Muscle layer of colon (tissue), 2 donors: ENCODE measurements at regions not wholly inside any gene's neighbourhood (a gene's known extent, or its start where the extent isn't known, plus 50 kb on each side); places are given as distances from the start of the nearest gene placed in this dataset.

Source experiments
- H3K27ac ChIP-seq: one replicate; pipeline ENCODE4 v1.7.0; 2013; ENCODE audit warnings: low read depth, mild to moderate bottlenecking, low read length, moderate library complexity
- H3K27me3 ChIP-seq, 2 donors: one replicate each; pipeline ENCODE4 v1.7.0; 2013; ENCODE audit warnings: low read length in 2 of 2, mild to moderate bottlenecking in 2 of 2; ENCODE audit not compliant: insufficient read depth in 2 of 2, control insufficient read depth in 1 of 2
- H3K36me3 ChIP-seq: one replicate; pipeline ENCODE4 v1.7.0; 2013; ENCODE audit warnings: mild to moderate bottlenecking, low read length; ENCODE audit not compliant: insufficient read depth
- H3K4me1 ChIP-seq: one replicate; pipeline ENCODE4 v1.7.0; 2013; ENCODE audit warnings: mild to moderate bottlenecking, low read length; ENCODE audit not compliant: insufficient read depth
- H3K4me3 ChIP-seq, 2 donors: one replicate each; pipeline ENCODE4 v1.7.0; 2013; ENCODE audit warnings: low read length in 2 of 2, low read depth in 1 of 2, mild to moderate bottlenecking in 1 of 2, moderate library complexity in 1 of 2
- H3K9ac ChIP-seq: one replicate; pipeline ENCODE4 v1.7.0; 2013; ENCODE audit warnings: low read length
- H3K9me3 ChIP-seq: one replicate; pipeline ENCODE4 v1.7.0; 2013; ENCODE audit warnings: mild to moderate bottlenecking, low read length
- donor health status: abdominal sarcoma.
- donor health status: Adenocarcinoma of cecum.

DNA sequence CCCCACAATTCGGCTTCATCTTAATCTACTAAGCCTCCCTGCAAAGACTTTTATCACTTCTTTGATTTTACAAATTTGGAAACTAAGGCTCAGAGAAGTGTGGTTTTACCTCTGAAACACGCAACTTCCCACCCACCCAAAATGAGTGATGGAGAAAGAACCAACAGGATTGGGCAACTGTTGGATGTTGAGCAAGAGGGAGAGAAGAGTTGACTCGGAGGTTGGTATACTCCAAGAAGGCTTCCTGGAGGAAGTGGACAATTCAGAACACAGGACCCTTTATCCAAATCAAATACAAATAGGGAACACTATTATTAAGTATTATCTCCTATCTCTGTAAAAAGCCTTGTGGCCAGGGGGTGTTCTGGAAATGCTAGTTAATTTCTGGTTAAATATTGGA, 323.0 kb downstream of the C16orf95 start:
- Histone ChIP-seq H3K27me3 (peaks cover 0 to 33% of the 10 kb centered on the region in 2 donors), H3K4me3 (no peak overlapping the region), H3K36me3 (no peaks in the 10 kb centered on the region), H3K9ac (no peak overlapping the region), H3K27ac (no peak overlapping the region), H3K4me1 (peaks cover 9% of the 10 kb centered on the region), H3K9me3 (no peaks in the 10 kb centered on the region)

DNA sequence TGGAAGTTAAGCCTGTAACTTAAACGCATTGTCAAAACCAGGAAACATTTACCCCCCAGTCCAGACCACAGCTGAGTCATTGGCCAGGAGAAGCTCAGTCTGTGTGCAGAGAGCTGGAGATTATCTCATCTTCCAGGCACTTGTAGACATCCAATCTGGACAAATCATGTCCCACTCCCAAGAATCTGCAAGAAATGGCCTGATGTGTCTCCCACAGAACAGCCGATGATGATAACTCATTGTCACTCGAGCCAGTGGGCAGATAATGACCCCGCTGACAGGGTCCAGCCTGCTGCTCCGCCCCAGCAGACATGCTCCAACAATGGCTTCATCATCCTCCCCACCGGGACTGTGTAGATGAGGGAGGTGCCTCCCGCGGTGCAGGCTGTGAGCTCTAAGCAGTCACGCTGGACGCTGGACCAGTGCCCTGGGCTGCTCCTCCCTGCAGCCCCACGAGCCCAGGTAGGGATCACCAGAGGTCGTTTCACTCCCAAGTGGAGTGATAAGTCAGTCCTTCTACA, 322.5 kb downstream of the C16orf95 start:
- no peak overlapping the region for H3K27ac ChIP-seq
- H3K27me3 ChIP-seq: peaks cover 0 to 33% of the 10 kb centered on the region in 2 donors
- no peak overlapping the region for H3K9ac ChIP-seq
- peaks cover 5% of the 10 kb centered on the region for H3K4me1 ChIP-seq
- no peak overlapping the region for H3K4me3 ChIP-seq
- H3K36me3 ChIP-seq: no peaks in the 10 kb centered on the region
- H3K9me3 ChIP-seq: no peaks in the 10 kb centered on the region

DNA sequence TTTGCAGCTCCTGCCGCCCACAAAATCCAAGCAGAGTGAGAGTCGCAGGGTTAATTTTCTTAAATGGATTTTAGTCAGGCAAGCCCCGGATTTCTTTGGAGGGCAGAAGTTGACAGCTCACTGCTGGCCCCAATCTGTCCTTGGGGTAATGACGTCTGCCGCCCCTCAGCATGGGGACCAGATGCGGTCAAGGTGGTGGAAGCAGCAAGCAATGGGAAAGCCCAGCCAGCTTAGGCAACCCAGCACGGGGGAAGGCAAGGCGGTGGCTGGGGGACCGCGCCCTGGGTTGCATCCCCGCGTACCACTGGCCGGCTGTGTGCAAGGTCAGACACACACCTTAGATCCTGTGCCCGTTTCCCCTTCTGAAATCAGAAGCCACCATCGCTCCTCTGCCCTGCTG, 321.7 kb downstream of the C16orf95 start:
- no peaks in the 10 kb centered on the region for H3K9me3 ChIP-seq
- H3K9ac ChIP-seq: no peak overlapping the region
- H3K36me3 ChIP-seq: no peaks in the 10 kb centered on the region
- no peak overlapping the region for H3K27ac ChIP-seq
- H3K4me1 ChIP-seq: no peaks in the 10 kb centered on the region
- H3K27me3 ChIP-seq: peaks cover 0 to 33% of the 10 kb centered on the region in 2 donors
- no peak overlapping the region for H3K4me3 ChIP-seq

- Histone ChIP-seq H3K27ac (no peak overlapping the region), H3K36me3 (no peaks in the 10 kb centered on the region), H3K9me3 (peaks cover 6% of the 10 kb centered on the region), H3K4me3 (no peak overlapping the region), H3K9ac (no peak overlapping the region), H3K27me3 (peaks cover 0 to 33% of the 10 kb centered on the region in 2 donors), H3K4me1 (no peaks in the 10 kb centered on the region)
Measured at GRCh38 chr16:86996081-86996480, 321.1 kb downstream of the C16orf95 start.

- Histone ChIP-seq H3K9me3 (peaks cover 6% of the 10 kb centered on the region), H3K27ac (no peak overlapping the region), H3K4me3 (no peak overlapping the region), H3K36me3 (no peaks in the 10 kb centered on the region), H3K27me3 (peaks cover 0 to 33% of the 10 kb centered on the region in 2 donors), H3K4me1 (no peaks in the 10 kb centered on the region), H3K9ac (no peak overlapping the region)
Measured at GRCh38 chr16:86997058-86997457, 320.1 kb downstream of the C16orf95 start.

- Histone ChIP-seq H3K9ac (no peak overlapping the region), H3K27ac (no peak overlapping the region), H3K4me3 (no peak overlapping the region), H3K27me3 (peaks cover 0 to 28% of the 10 kb centered on the region in 2 donors), H3K4me1 (no peaks in the 10 kb centered on the region), H3K9me3 (peaks cover 6% of the 10 kb centered on the region), H3K36me3 (no peaks in the 10 kb centered on the region)
Measured at GRCh38 chr16:86998196-86999001, 318.8 kb downstream of the C16orf95 start.

DNA sequence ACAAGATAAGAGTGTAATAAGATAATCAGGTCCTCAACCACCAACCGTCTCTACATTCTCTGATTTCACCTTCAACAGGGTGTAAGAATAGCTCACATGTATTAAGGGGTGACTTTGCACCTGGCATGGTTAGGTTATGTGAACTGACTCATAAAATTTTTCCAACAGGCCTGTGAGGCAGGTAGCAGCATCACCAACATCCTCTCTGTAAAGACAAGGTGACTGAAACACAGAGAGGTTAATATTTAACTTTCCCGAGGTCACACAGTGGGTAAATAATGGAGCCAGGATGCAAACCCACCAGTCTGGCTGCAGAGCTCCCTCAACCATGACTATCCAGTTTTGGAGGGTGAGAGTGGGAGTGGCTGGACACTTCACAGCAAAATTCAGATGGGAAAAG, 317.2 kb downstream of the C16orf95 start:
- no peaks in the 10 kb centered on the region for H3K36me3 ChIP-seq
- H3K4me3 ChIP-seq: no peak overlapping the region
- H3K27me3 ChIP-seq: peaks cover 0 to 12% of the 10 kb centered on the region in 2 donors
- H3K4me1 ChIP-seq: no peaks in the 10 kb centered on the region
- H3K27ac ChIP-seq: no peak overlapping the region
- peaks cover 6% of the 10 kb centered on the region for H3K9me3 ChIP-seq
- H3K9ac ChIP-seq: no peak overlapping the region

- no peak overlapping the region for H3K4me3 ChIP-seq
- no peak overlapping the region for H3K27ac ChIP-seq
- no peaks in the 10 kb centered on the region for H3K36me3 ChIP-seq
- H3K9ac ChIP-seq: no peak overlapping the region
- no peaks in the 10 kb centered on the region for H3K27me3 ChIP-seq
- H3K4me1 ChIP-seq: no peaks in the 10 kb centered on the region
- H3K9me3 ChIP-seq: peaks cover 6% of the 10 kb centered on the region
Measured at GRCh38 chr16:87002717-87003413, 314.3 kb downstream of the C16orf95 start.

DNA sequence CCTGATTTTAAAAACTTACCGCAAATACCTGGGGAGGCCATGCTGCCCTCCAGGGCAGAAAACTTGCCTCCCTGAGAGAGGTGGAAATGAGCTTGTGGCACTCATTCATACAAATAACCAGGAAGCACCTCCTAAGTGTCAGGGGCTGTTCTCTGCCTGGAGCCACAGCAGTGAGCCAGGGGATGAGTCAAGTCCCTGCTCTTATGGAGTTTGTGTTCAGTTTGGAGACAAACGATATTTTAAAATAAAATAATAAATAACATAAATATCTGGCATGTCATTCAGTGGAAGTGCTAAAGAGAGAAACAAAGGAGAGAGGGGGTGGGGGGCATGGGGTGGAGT, 313.8 kb downstream of the C16orf95 start:
- Histone ChIP-seq H3K9me3 (peaks cover 6% of the 10 kb centered on the region), H3K36me3 (no peaks in the 10 kb centered on the region)

DNA sequence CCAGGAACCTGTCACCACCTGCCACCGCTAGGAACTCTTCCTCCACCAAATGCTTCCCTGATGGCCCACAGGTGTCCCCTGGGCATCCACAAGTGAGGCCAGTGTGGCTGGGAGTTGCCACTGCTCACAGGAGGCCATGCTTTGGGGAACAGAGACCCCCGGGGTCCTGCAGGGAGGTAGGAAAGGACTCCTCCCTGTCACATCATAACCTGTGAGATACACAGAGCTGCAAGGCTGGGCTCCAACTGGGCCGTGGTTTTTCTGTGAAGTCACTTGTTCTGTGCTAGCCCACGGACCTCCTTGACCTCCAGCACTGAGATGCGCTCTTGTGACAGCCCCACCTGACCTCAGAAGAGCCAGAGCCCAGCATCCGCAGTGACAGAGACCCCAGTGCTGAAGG, 311.2 kb downstream of the C16orf95 start:
- Histone ChIP-seq H3K9ac (no peak overlapping the region), H3K4me3 (no peak overlapping the region), H3K27ac (no peak overlapping the region), H3K27me3 (no peaks in the 10 kb centered on the region), H3K9me3 (peaks cover under 1% of the 10 kb centered on the region), H3K36me3 (no peaks in the 10 kb centered on the region), H3K4me1 (no peaks in the 10 kb centered on the region)

More for the DNA sequence above, 313.8 kb downstream of the C16orf95 start:
- Histone ChIP-seq H3K4me1 (no peaks in the 10 kb centered on the region), H3K9ac (no peak overlapping the region), H3K27ac (no peak overlapping the region), H3K27me3 (no peaks in the 10 kb centered on the region), H3K4me3 (no peak overlapping the region)

DNA sequence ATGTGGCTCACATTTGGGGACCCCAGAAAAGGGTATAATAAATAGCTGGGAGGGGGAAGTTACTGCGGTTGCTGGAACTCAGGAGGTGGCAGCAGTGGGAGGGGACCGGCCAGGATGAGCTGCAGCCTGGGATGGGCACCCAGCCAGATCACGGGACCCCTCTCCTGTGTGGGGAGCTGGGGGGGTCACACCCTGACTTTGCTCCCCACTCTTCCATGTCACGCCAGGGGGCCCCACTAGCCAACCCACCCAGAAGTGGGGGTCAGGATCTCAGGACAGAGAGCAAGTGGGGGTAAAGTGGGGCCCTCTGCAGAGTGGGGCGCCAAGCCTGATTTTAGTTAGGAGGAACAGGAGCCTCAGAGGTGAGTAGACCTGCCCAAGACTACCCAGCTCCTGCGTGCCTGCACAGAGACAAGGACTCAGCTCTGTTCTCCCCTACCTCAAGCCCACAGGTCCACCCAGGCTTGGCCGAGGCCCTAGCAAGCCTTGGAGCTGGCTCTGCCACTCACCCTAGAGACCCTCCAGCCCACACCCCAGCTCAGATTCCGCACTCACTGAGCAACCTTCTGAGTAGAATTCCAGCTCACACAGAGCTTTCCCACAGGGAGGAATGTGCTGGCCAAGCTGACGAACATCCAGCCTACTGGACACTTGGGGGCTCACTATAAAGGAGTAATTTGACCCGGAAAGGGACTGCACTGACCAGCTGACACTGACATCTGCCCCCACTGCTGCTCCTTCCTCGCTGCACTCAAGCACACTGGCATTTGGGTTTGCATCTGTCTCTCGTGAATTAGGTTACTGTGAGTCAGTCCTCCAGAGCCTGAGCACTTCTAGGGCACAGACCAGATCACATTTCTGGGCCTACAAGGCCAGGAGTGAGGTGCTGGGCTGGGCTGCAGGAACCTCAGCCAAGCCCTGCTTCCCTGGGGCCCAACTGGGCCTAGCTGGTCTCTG, 310.1 kb downstream of the C16orf95 start:
- no peak overlapping the region for H3K9ac ChIP-seq
- H3K4me1 ChIP-seq: no peaks in the 10 kb centered on the region
- no peaks in the 10 kb centered on the region for H3K27me3 ChIP-seq
- H3K27ac ChIP-seq: no peak overlapping the region
- no peaks in the 10 kb centered on the region for H3K36me3 ChIP-seq
- no peak overlapping the region for H3K4me3 ChIP-seq
- no peaks in the 10 kb centered on the region for H3K9me3 ChIP-seq
